Parathyroid adenoma (tissue), 2 donors: ENCODE measurements at regions not wholly inside any gene's neighbourhood (a gene's known extent, or its start where the extent isn't known, plus 50 kb on each side); places are given as distances from the start of the nearest gene placed in this dataset.

ENCODE experiments used
- H2AFZ ChIP-seq: fragments of 300-600 bp; sonication (generic); one replicate; pipeline ENCODE4 v1.7.0; 2017; ENCODE audit warnings: antibody characterized with exemption, mild to moderate bottlenecking
- H3K27ac ChIP-seq: fragments of 300-600 bp; sonication (generic); one replicate; pipeline ENCODE4 v1.7.0; 2017
- H3K27me3 ChIP-seq: fragments of 300-600 bp; sonication (generic); one replicate; pipeline ENCODE4 v1.7.0; 2017; ENCODE audit warnings: low read length; ENCODE audit not compliant: control insufficient read depth, insufficient read depth
- H3K36me3 ChIP-seq: fragments of 300-600 bp; sonication (generic); one replicate; pipeline ENCODE4 v1.7.0; 2017; ENCODE audit warnings: low read length; ENCODE audit not compliant: control insufficient read depth, insufficient read depth
- H3K4me1 ChIP-seq: fragments of 300-600 bp; sonication (generic); one replicate; pipeline ENCODE4 v1.7.0; 2017; ENCODE audit warnings: control low read depth
- H3K4me2 ChIP-seq: fragments of 300-600 bp; sonication (generic); one replicate; pipeline ENCODE4 v1.7.0; 2017; ENCODE audit warnings: low read length
- H3K4me3 ChIP-seq: fragments of 300-600 bp; sonication (generic); one replicate; pipeline ENCODE4 v1.7.0; 2017; ENCODE audit warnings: low read depth, low read length
- H3K79me2 ChIP-seq: fragments of 300-600 bp; sonication (generic); one replicate; pipeline ENCODE4 v1.7.0; 2017; ENCODE audit warnings: control low read depth
- H3K9ac ChIP-seq: fragments of 300-600 bp; sonication (generic); one replicate; pipeline ENCODE4 v1.7.0; 2017; ENCODE audit warnings: mild to moderate bottlenecking
- H3K9me3 ChIP-seq: fragments of 300-600 bp; sonication (generic); one replicate; pipeline ENCODE4 v1.7.0; 2017; ENCODE audit warnings: low read length; ENCODE audit not compliant: control insufficient read depth
- CTCF ChIP-seq: fragments of 300-600 bp; sonication (generic); IDR thresholded peaks from one replicate; pipeline ENCODE4 v1.7.0; 2017; ENCODE audit warnings: antibody characterized with exemption, mild to moderate bottlenecking
- donor health status: primary hyperparathyroidism.

- Histone ChIP-seq H3K4me2 (no peak overlapping the region), H3K36me3 (no peaks in the 10 kb centered on the region), H2AFZ (no peak overlapping the region), H3K27ac (no peak overlapping the region), H3K79me2 (no peaks in the 10 kb centered on the region), H3K4me1 (no peaks in the 10 kb centered on the region), H3K27me3 (no peaks in the 10 kb centered on the region), H3K9me3 (no peaks in the 10 kb centered on the region), H3K4me3 (no peak overlapping the region), H3K9ac (no peak overlapping the region)
- TF ChIP-seq CTCF, result no peak
These were observed 202.4 kb upstream of the HABP2 start for GRCh38 chr10:113350311-113351040.

- Histone ChIP-seq H3K9me3 (no peaks in the 10 kb centered on the region), H3K79me2 (no peaks in the 10 kb centered on the region), H3K4me2 (no peak overlapping the region), H3K36me3 (no peaks in the 10 kb centered on the region), H3K27ac (no peak overlapping the region), H3K4me3 (no peak overlapping the region), H2AFZ (no peak overlapping the region), H3K27me3 (no peaks in the 10 kb centered on the region), H3K9ac (no peak overlapping the region), H3K4me1 (no peaks in the 10 kb centered on the region)
- no peak for TF ChIP-seq CTCF
These were observed 198.1 kb upstream of the HABP2 start for GRCh38 chr10:113354711-113355110.

- Histone ChIP-seq H3K9ac (no peak overlapping the region), H3K4me2 (no peak overlapping the region), H3K4me3 (no peak overlapping the region), H2AFZ (no peak overlapping the region), H3K27ac (no peak overlapping the region), H3K9me3 (no peaks in the 10 kb centered on the region), H3K79me2 (no peaks in the 10 kb centered on the region), H3K27me3 (no peaks in the 10 kb centered on the region), H3K36me3 (no peaks in the 10 kb centered on the region), H3K4me1 (no peaks in the 10 kb centered on the region)
- no peak for TF ChIP-seq CTCF
These were observed 195.8 kb upstream of the HABP2 start for GRCh38 chr10:113356794-113357680.

GRCh38 chr10:113357681-113358300, 195.1 kb upstream of the HABP2 start:
- no peaks in the 10 kb centered on the region for H3K27me3 ChIP-seq
- no peak overlapping the region for H3K4me3 ChIP-seq
- TF ChIP-seq CTCF, result no peak
- no peaks in the 10 kb centered on the region for H3K36me3 ChIP-seq
- no peak overlapping the region for H3K4me2 ChIP-seq
- no peaks in the 10 kb centered on the region for H3K79me2 ChIP-seq
- H3K4me1 ChIP-seq, result no peaks in the 10 kb centered on the region
- no peaks in the 10 kb centered on the region for H3K9me3 ChIP-seq
- H2AFZ ChIP-seq, result no peak overlapping the region
- H3K27ac ChIP-seq, result no peak overlapping the region
- H3K9ac ChIP-seq, result no peak overlapping the region
